HG03095 (cell line): ENCODE measurements at regions not wholly inside any gene's neighbourhood (a gene's known extent, or its start where the extent isn't known, plus 50 kb on each side); places are given as distances from the start of the nearest gene placed in this dataset.
"Not testable (repeated sequence)": the region's sequence is repeated elsewhere in the genome, so short reads cannot be mapped to it uniquely, and the experiment has no call there.

Experiments used
- ATAC-seq: cut with Tn5 transposase; IDR thresholded peaks from one replicate; pipeline ENCODE4 v1.9.1; 2021; ENCODE audit warnings: moderate library complexity; ENCODE audit not compliant: unreplicated experiment

- no peak for ATAC-seq
Observed at GRCh38 chr6:92428448-92428847, 990.9 kb downstream of the EPHA7 start.

GRCh38 chr6:92427453-92427852 is 991.9 kb downstream of the EPHA7 start:
- ATAC-seq: no peak

- no peak for ATAC-seq
Observed at GRCh38 chr6:92415656-92416055, 1003.7 kb downstream of the EPHA7 start.

GRCh38 chr6:92408350-92408749 is 1011.0 kb downstream of the EPHA7 start:
- ATAC-seq: no peak

GRCh38 chr6:92404281-92404680 is 1015.1 kb downstream of the EPHA7 start:
- no peak for ATAC-seq

GRCh38 chr6:92399911-92400310 is 1019.4 kb downstream of the EPHA7 start:
- no peak for ATAC-seq

GRCh38 chr6:92388706-92389105 is 1030.7 kb downstream of the EPHA7 start:
- not testable (repeated sequence) for ATAC-seq

GRCh38 chr6:92380803-92381601 is 1038.4 kb downstream of the EPHA7 start:
- ATAC-seq: peak; percentile 59

GRCh38 chr6:92377137-92377536 is 1042.2 kb downstream of the EPHA7 start:
- no peak for ATAC-seq

GRCh38 chr6:92376691-92377090 is 1042.7 kb downstream of the EPHA7 start:
- no peak for ATAC-seq

GRCh38 chr6:92371211-92372208 is 1047.8 kb downstream of the EPHA7 start:
- ATAC-seq: no peak

GRCh38 chr6:92369309-92369708 is 1050.0 kb downstream of the EPHA7 start:
- ATAC-seq: no peak

GRCh38 chr6:92364948-92365541 is 1054.3 kb downstream of the EPHA7 start:
- ATAC-seq: no peak

GRCh38 chr6:92363111-92363510 is 1056.2 kb downstream of the EPHA7 start:
- ATAC-seq: no peak

- ATAC-seq: no peak
Observed at GRCh38 chr6:92362404-92362803, 1057.0 kb downstream of the EPHA7 start.

- no peak for ATAC-seq
Observed at GRCh38 chr6:92361990-92362389, 1057.4 kb downstream of the EPHA7 start.

- no peak for ATAC-seq
Observed at GRCh38 chr6:92354270-92354829, 1065.0 kb downstream of the EPHA7 start.

- ATAC-seq: no peak
Observed at GRCh38 chr6:92352130-92352529, 1067.2 kb downstream of the EPHA7 start.

GRCh38 chr6:92341201-92341600 is 1078.2 kb downstream of the EPHA7 start:
- ATAC-seq: no peak

GRCh38 chr6:92339936-92340640 is 1079.3 kb downstream of the EPHA7 start:
- no peak for ATAC-seq
